ENCODE measurements at regions not wholly inside any gene's neighbourhood (a gene's known extent, or its start where the extent isn't known, plus 50 kb on each side); places are given as distances from the start of the nearest gene placed in this dataset.

DNA sequence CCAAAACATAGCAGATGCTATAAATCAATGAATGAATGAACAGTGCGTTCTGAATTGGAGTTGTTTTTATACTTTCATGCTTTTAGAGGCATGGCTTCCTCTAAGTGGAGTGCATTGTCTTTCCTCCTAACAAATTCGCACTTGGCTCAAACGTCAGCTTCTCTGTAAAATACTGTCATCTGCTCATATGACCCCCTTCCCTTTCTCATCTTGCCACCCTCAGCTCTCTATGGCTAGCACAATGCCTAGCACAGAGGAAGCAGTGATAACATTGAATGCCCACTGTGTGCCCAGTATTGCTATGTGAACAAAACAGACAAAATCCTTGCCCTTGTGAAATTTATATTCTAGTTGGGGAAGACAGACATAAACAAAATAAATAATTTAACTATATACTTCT lies 258.8 kb downstream of the MREG start:
- Histone ChIP-seq H3K36me3 (ENCODE audit: control insufficient read depth, insufficient read depth, low read length) (no peaks in the 10 kb centered on the region), H3K4me1 (ENCODE audit: control insufficient read depth, insufficient read depth, low read length) (no peaks in the 10 kb centered on the region), H3K27me3 (ENCODE audit: control insufficient read depth, insufficient read depth, low read length) (no peaks in the 10 kb centered on the region), H3K27ac (ENCODE audit: low read depth, low read length) (no peak overlapping the region), H3K9me3 (ENCODE audit: control insufficient read depth, insufficient read depth, low read depth, low read length) (0 out of 2 replicates have a peak, but pooled peaks cover 3% of the 10 kb centered on the region), H3K4me3 (ENCODE audit: low read depth, low read length) (no peak overlapping the region), H3K9ac (ENCODE audit: low read length) (no peak overlapping the region)

DNA sequence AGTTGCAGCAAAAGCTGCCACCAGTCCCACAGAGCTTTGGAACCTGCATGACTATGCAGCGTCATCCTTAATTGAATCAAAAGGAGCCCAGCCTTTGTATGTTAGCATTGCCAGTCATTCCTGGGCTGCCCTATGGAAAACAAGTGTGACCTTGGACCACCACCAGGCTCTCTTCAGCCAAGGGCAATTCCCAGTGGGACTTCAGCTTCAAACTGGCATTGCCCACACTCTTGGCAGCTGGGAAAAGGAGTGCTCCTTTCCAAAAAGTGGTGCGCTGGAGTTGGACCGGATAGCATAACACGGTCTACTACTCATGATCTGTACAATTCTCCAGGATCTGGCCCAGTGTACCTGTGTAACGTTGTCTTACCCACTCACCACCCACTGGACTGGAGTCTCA lies 259.5 kb downstream of the MREG start:
- Histone ChIP-seq H3K27ac (ENCODE audit: low read depth, low read length) (no peak overlapping the region), H3K27me3 (ENCODE audit: control insufficient read depth, insufficient read depth, low read length) (no peaks in the 10 kb centered on the region), H3K4me1 (ENCODE audit: control insufficient read depth, insufficient read depth, low read length) (no peaks in the 10 kb centered on the region), H3K9me3 (ENCODE audit: control insufficient read depth, insufficient read depth, low read depth, low read length) (0 out of 2 replicates have a peak, but pooled peaks cover 3% of the 10 kb centered on the region), H3K36me3 (ENCODE audit: control insufficient read depth, insufficient read depth, low read length) (no peaks in the 10 kb centered on the region), H3K4me3 (ENCODE audit: low read depth, low read length) (no peak overlapping the region), H3K9ac (ENCODE audit: low read length) (no peak overlapping the region)

DNA sequence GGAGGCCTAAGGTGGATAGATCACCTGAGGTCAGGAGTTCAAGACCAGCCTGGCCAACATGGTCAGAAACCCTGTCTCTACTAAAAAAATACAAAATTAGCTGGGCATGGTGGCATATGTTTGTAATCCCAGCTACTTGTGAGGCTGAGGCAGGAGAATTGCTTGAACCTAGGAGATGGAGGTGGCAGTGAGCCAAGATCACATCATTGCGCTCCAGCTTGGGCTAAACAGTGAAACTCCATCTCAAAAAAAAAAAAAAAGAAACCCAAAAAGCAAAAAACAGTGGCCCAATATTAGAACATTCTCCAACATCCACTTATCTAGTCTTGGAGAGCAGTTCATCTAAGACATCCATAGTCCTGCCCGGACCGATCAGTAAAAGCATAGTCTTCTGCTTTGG lies 260.4 kb downstream of the MREG start:
- Histone ChIP-seq H3K9ac (ENCODE audit: low read length) (no peak overlapping the region), H3K4me1 (ENCODE audit: control insufficient read depth, insufficient read depth, low read length) (no peaks in the 10 kb centered on the region), H3K36me3 (ENCODE audit: control insufficient read depth, insufficient read depth, low read length) (no peaks in the 10 kb centered on the region), H3K27ac (ENCODE audit: low read depth, low read length) (no peak overlapping the region), H3K9me3 (ENCODE audit: control insufficient read depth, insufficient read depth, low read depth, low read length) (0 out of 2 replicates have a peak, but pooled peaks cover 3% of the 10 kb centered on the region), H3K4me3 (ENCODE audit: low read depth, low read length) (no peak overlapping the region), H3K27me3 (ENCODE audit: control insufficient read depth, insufficient read depth, low read length) (no peaks in the 10 kb centered on the region)

DNA sequence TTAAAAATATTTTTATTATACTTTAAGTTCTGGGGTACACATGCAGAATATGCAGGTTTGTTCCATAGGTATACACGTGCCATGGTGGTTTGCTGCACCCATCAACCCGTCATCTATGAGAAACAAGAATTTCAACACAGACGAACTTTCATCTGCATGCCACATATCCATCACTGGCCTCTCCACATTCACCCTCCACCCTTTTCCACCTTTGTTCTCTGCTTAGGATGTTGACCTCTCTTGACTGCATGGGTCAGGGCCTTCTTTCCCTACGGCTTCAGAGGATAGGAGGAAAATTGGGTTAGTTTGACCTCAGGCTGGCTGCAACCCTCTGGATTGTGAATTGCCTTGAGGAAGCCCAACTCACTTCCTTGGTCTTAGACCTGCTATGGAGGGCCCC lies 260.9 kb downstream of the MREG start:
- H3K4me3 ChIP-seq (ENCODE audit: low read depth, low read length): no peak overlapping the region
- H3K4me1 ChIP-seq (ENCODE audit: control insufficient read depth, insufficient read depth, low read length): no peaks in the 10 kb centered on the region
- no peaks in the 10 kb centered on the region for H3K9me3 ChIP-seq (ENCODE audit: control insufficient read depth, insufficient read depth, low read depth, low read length)
- no peaks in the 10 kb centered on the region for H3K36me3 ChIP-seq (ENCODE audit: control insufficient read depth, insufficient read depth, low read length)
- no peak overlapping the region for H3K9ac ChIP-seq (ENCODE audit: low read length)
- H3K27me3 ChIP-seq (ENCODE audit: control insufficient read depth, insufficient read depth, low read length): no peaks in the 10 kb centered on the region
- no peak overlapping the region for H3K27ac ChIP-seq (ENCODE audit: low read depth, low read length)

DNA sequence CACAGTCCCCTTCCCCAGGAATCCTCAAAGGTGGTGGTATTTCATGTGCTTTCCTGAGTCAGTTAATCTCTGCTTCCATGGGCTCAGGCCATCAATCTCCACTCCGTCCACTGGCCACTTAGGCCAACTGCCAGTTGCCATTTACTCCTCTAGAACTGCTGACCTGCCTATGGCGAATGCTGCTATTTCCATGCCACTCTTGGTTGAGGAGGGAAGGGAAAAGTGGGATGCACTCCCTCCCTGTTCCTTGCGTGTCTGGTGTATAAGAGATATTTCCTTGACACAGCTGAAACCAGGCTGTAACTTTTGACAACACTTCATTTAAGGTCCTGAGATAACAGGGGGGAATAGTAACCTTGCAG lies 261.5 kb downstream of the MREG start:
- H3K27ac ChIP-seq (ENCODE audit: low read depth, low read length): no peak overlapping the region
- no peaks in the 10 kb centered on the region for H3K9me3 ChIP-seq (ENCODE audit: control insufficient read depth, insufficient read depth, low read depth, low read length)
- H3K4me3 ChIP-seq (ENCODE audit: low read depth, low read length): no peak overlapping the region
- no peaks in the 10 kb centered on the region for H3K36me3 ChIP-seq (ENCODE audit: control insufficient read depth, insufficient read depth, low read length)
- H3K9ac ChIP-seq (ENCODE audit: low read length): no peak overlapping the region
- H3K4me1 ChIP-seq (ENCODE audit: control insufficient read depth, insufficient read depth, low read length): no peaks in the 10 kb centered on the region
- no peaks in the 10 kb centered on the region for H3K27me3 ChIP-seq (ENCODE audit: control insufficient read depth, insufficient read depth, low read length)

DNA sequence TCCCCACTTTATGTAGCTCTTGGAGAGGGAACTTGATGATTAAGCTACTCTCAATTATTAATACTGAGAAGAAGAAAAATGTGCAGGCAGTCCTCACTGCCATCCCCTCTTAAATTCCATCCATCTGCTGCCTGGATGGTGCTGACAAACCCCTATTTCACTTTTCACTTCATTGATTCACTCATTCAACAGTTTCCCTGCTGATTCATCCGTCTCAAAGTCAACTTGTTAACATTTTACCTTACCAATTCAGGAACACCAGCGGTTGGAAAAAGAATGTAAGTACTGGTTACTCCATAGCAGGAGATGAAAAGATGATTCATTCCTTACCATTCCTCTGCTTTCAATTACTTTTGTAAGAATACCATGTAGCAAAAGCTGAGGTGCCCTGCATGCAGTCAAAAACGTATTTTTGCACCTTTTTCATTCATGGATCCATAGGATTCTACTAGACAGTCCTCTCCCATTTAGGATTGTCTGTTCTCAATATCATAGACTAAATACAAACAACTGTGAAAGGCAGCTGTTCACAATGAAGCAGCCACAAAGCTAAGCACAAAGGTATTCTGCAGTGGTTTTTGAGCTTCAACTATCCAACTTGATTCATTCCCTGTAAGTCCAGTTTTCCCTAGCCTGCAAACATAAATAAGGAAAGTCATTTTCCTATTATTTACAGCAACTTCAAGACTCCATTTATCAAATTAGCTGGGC lies 262.0 kb downstream of the MREG start:
- no peak overlapping the region for H3K4me3 ChIP-seq (ENCODE audit: low read depth, low read length)
- H3K9me3 ChIP-seq (ENCODE audit: control insufficient read depth, insufficient read depth, low read depth, low read length): no peaks in the 10 kb centered on the region
- no peaks in the 10 kb centered on the region for H3K36me3 ChIP-seq (ENCODE audit: control insufficient read depth, insufficient read depth, low read length)
- H3K27ac ChIP-seq (ENCODE audit: low read depth, low read length): no peak overlapping the region
- no peaks in the 10 kb centered on the region for H3K4me1 ChIP-seq (ENCODE audit: control insufficient read depth, insufficient read depth, low read length)
- H3K9ac ChIP-seq (ENCODE audit: low read length): no peak overlapping the region
- H3K27me3 ChIP-seq (ENCODE audit: control insufficient read depth, insufficient read depth, low read length): no peaks in the 10 kb centered on the region

DNA sequence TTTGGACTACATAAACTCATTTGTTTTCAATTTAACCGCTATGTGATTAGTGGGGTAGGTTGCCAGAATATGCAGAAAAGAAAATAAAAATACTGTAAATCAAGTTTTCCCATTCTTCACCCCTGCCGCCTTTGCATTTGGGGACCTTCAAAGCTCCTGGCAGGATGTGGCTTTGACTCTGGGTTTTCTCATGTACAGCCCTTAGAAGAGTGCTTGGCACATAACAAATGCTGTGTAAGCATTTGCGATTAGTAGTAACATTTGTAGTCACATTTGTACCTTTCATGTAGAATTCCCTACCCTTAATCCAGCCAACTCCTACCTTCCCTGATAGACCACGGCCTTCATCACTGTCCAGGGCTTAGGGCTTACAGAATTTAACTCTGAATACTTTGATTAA lies 262.6 kb downstream of the MREG start:
- Histone ChIP-seq H3K9me3 (ENCODE audit: control insufficient read depth, insufficient read depth, low read depth, low read length) (no peaks in the 10 kb centered on the region), H3K4me3 (ENCODE audit: low read depth, low read length) (no peak overlapping the region), H3K4me1 (ENCODE audit: control insufficient read depth, insufficient read depth, low read length) (no peaks in the 10 kb centered on the region), H3K27me3 (ENCODE audit: control insufficient read depth, insufficient read depth, low read length) (no peaks in the 10 kb centered on the region), H3K9ac (ENCODE audit: low read length) (no peak overlapping the region), H3K27ac (ENCODE audit: low read depth, low read length) (no peak overlapping the region), H3K36me3 (ENCODE audit: control insufficient read depth, insufficient read depth, low read length) (no peaks in the 10 kb centered on the region)

DNA sequence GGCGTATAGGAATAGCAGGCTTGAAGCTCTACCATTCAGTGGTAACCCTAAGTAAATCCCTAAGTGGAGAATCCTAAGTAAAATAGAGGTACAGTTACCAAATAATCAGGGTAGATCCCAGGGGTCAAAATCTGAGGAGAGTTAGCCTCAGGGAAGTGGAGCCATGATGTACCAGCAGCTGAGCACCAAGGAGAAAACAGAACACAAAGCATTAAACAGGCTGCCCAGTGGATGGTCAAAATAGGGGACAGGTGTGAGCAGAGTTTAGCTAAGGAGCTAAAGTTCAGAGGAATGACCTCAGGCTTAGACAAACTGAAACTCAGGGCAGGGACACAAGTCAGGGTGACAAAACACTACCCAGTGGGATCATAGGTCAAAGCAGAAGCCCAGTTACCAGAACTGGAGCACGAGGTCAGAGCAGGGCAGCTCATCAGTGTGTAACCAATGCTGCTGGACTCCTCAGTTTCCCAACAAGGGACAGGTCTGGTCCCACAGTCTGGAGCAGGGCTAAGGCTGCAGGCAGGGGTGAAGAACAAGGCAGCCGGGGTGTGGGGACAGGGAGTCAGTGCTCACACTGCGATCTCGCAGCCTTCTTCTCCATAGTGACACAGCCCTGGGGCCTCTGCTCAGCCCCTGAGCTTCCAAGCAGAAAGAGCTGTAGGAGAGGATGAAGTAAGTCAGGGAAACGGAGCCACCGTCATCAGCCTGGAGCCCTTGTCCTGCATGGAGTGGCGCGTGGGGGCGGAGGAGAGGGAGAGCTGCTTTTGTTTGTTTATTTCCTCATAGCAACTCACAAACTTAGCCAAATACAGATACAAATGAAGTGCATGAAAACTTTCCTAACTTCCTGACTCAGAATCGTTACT lies 264.0 kb downstream of the MREG start:
- Histone ChIP-seq H3K9ac (ENCODE audit: low read length) (no peak overlapping the region), H3K36me3 (ENCODE audit: control insufficient read depth, insufficient read depth, low read length) (no peaks in the 10 kb centered on the region), H3K4me3 (ENCODE audit: low read depth, low read length) (no peak overlapping the region), H3K27me3 (ENCODE audit: control insufficient read depth, insufficient read depth, low read length) (no peaks in the 10 kb centered on the region), H3K9me3 (ENCODE audit: control insufficient read depth, insufficient read depth, low read depth, low read length) (no peaks in the 10 kb centered on the region), H3K27ac (ENCODE audit: low read depth, low read length) (no peak overlapping the region), H3K4me1 (ENCODE audit: control insufficient read depth, insufficient read depth, low read length) (no peaks in the 10 kb centered on the region)

DNA sequence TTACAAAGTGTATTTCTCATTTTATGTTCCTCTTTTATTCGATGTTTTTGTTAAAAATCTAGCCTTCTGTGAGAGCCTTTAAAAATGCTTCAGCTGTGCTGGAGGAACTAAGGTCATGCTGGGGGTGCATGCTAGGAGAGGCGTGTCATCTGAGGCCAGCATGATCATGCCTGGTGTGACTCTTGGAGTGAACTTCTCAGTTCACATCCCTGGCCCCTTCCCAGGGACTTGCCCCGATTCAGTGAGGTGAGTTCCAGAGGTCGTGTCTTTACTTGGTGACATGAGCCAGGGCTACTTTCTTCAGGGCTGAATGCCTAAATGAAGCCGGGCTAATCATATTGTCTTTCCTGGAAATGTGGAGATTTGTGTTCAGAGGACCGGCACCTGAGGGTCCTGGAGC lies 264.9 kb downstream of the MREG start:
- H3K4me1 ChIP-seq (ENCODE audit: control insufficient read depth, insufficient read depth, low read length): no peaks in the 10 kb centered on the region
- H3K9me3 ChIP-seq (ENCODE audit: control insufficient read depth, insufficient read depth, low read depth, low read length): no peaks in the 10 kb centered on the region
- H3K9ac ChIP-seq (ENCODE audit: low read length): no peak overlapping the region
- no peaks in the 10 kb centered on the region for H3K27me3 ChIP-seq (ENCODE audit: control insufficient read depth, insufficient read depth, low read length)
- no peak overlapping the region for H3K27ac ChIP-seq (ENCODE audit: low read depth, low read length)
- H3K4me3 ChIP-seq (ENCODE audit: low read depth, low read length): no peak overlapping the region
- H3K36me3 ChIP-seq (ENCODE audit: control insufficient read depth, insufficient read depth, low read length): no peaks in the 10 kb centered on the region

DNA sequence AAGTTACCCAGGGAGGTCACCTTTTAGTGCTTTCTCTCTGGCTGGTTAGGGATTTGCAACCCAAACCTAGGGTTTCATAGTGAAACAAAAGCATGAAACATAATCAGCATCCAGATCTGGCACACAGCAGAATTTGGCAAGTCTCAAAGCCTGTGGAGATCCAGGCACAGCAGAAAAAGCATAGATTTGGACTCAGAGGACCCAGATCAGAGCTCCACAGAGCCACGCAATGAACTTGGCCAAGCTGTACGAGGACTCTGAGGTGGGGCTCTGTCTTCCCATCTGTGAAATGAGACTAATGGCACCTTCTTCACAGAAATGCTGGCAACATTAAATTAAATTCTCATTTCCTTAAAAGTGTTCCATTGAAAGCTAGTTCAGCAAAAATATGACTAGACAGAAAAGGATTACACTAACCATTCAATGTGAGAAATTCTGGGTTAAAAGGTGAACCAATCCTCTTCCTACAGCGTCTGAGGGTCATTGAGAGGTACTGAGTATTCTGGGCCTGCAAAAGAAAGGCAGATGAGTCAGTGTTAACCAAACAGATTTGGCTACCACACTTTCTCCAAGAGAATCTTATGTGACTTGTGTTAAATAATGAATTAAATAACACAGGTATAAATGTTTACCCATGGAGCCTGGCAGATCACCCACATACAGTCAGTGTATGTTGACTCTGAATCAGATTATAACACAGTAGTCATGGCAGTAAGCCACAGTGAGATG lies 266.3 kb downstream of the MREG start:
- no peak overlapping the region for H3K27ac ChIP-seq (ENCODE audit: low read depth, low read length)
- no peaks in the 10 kb centered on the region for H3K27me3 ChIP-seq (ENCODE audit: control insufficient read depth, insufficient read depth, low read length)
- H3K9me3 ChIP-seq (ENCODE audit: control insufficient read depth, insufficient read depth, low read depth, low read length): no peaks in the 10 kb centered on the region; the same call in 1 of the 2 replicates
- H3K4me1 ChIP-seq (ENCODE audit: control insufficient read depth, insufficient read depth, low read length): no peaks in the 10 kb centered on the region
- no peak overlapping the region for H3K9ac ChIP-seq (ENCODE audit: low read length)
- no peak overlapping the region for H3K4me3 ChIP-seq (ENCODE audit: low read depth, low read length)
- H3K36me3 ChIP-seq (ENCODE audit: control insufficient read depth, insufficient read depth, low read length): no peaks in the 10 kb centered on the region

Measured in HUES6 (cell line).